ENCODE measurements at regions not wholly inside any gene's neighbourhood (a gene's known extent, or its start where the extent isn't known, plus 50 kb on each side); places are given as distances from the start of the nearest gene placed in this dataset.
A peak's percentile ranks its signal among the peaks of the same experiment; 100 is the strongest.

GRCh38 chr1:18537386-18538306 lies 56.9 kb downstream of the KLHDC7A start:
- CTCF ChIA-PET: no interaction called here
- Mint-ChIP-seq H3K27ac (ENCODE audit: unreplicated experiment) (no peak overlapping the region), H3K9me3 (ENCODE audit: unreplicated experiment) (no peaks in the 10 kb centered on the region), H3K27me3 (ENCODE audit: insufficient read depth, unreplicated experiment) (peaks cover 25% of the 10 kb centered on the region), H3K4me3 (ENCODE audit: unreplicated experiment) (no peak overlapping the region), H3K36me3 (ENCODE audit: insufficient read depth, unreplicated experiment) (no peaks in the 10 kb centered on the region), H3K4me1 (ENCODE audit: low read depth, unreplicated experiment) (peaks cover 7% of the 10 kb centered on the region)
- POLR2A ChIA-PET: no interaction called here
- intact Hi-C loops (cut with micrococcal nuclease; ENCODE audit: unreplicated experiment): no loop called here
- Histone ChIP-seq H3K4me3 (ENCODE audit: low read depth, low read length) (no peak overlapping the region), H3K9me3 (no peaks in the 10 kb centered on the region), H3K4me1 (no peaks in the 10 kb centered on the region), H3K27me3 (replicated peaks; ENCODE audit: control insufficient read depth, insufficient read depth, low read length) (no peaks in the 10 kb centered on the region), H3K36me3 (ENCODE audit: control insufficient read depth, insufficient read depth, low read length) (no peaks in the 10 kb centered on the region)
- TF ChIP-seq CTCF (IDR thresholded peaks at IDR 0.05; ENCODE audit: insufficient read depth in 1 of 2, low read depth in 1 of 2, low read length in 1 of 2, severe bottlenecking in 1 of 2, unreplicated experiment in 1 of 2): no peak
- no TSS peak for BruUV-seq (replicated peaks)
- no peak for DNase-seq

DNA sequence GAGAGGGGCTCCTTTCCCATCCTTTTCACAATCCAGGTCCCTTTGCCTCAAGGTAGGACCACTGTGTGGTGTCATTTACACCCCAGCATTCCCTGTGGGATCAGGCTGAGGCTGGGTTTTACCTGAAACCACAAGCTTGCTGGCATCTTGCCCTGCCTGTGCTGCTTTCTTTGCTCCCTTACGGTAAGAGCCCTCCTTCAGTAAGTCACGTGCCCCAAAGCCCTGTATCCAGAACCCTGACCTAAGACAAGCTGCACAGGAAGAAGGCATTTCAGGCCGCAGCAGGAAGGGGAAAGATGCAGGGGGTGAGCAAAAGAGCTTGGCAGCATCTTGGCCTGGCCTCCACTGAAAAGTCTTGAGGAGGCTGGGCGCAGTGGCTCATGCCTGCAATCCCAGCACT lies 58.4 kb downstream of the KLHDC7A start:
- no peaks in the 10 kb centered on the region for H3K9me3 Mint-ChIP-seq (ENCODE audit: unreplicated experiment)
- H3K4me3 Mint-ChIP-seq (ENCODE audit: unreplicated experiment): no peak overlapping the region
- no TSS peak for BruUV-seq (replicated peaks)
- no peaks in the 10 kb centered on the region for H3K27me3 ChIP-seq (replicated peaks; ENCODE audit: control insufficient read depth, insufficient read depth, low read length)
- H3K27ac Mint-ChIP-seq (ENCODE audit: unreplicated experiment): no peak overlapping the region
- H3K36me3 Mint-ChIP-seq (ENCODE audit: insufficient read depth, unreplicated experiment): no peaks in the 10 kb centered on the region
- CTCF ChIA-PET: no interaction called here
- no peaks in the 10 kb centered on the region for H3K36me3 ChIP-seq (ENCODE audit: control insufficient read depth, insufficient read depth, low read length)
- POLR2A ChIA-PET: no interaction called here
- DNase-seq: peak in 1 of 2 experiments; percentile 3
- intact Hi-C loops (cut with micrococcal nuclease; ENCODE audit: unreplicated experiment): no loop called here
- H3K27me3 Mint-ChIP-seq (ENCODE audit: insufficient read depth, unreplicated experiment): peaks cover 29% of the 10 kb centered on the region
- H3K4me1 ChIP-seq: no peaks in the 10 kb centered on the region
- H3K4me3 ChIP-seq (ENCODE audit: low read depth, low read length): no peak overlapping the region
- TF ChIP-seq CTCF (IDR thresholded peaks at IDR 0.05; ENCODE audit: insufficient read depth in 1 of 2, low read depth in 1 of 2, low read length in 1 of 2, severe bottlenecking in 1 of 2, unreplicated experiment in 1 of 2): no peak
- no peaks in the 10 kb centered on the region for H3K9me3 ChIP-seq
- H3K4me1 Mint-ChIP-seq (ENCODE audit: low read depth, unreplicated experiment): peaks cover 5% of the 10 kb centered on the region

DNA sequence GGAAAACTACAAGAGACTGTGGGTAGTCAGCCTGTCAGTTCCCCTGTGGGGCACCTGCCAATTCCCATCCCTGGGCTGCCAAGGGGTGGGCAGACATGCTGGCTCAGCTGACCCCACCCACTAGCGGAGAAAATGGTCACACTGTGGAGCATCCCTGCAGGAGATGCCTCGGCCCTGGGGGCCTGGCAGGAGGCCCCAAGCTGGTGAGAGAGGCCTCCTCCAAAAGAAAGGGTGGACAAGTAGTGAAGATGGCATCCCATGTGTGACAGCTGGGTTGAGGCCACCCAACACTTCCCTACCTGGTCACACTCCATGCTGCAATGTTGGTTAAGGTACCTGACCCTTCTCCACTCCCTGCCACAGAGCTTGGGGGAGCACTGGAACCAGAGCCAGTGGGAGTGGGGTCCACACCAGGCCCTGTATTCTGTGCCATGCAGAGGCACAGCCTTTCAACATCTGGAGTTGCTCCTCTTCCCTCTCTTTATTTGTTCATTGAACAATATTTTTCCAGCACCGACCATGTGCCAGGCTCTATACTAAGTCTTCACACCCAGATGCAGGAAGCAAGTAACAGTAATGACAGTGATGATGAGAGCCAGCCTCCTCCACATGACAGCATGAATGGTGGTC lies 59.5 kb downstream of the KLHDC7A start:
- Mint-ChIP-seq H3K4me3 (ENCODE audit: unreplicated experiment) (no peak overlapping the region), H3K27ac (ENCODE audit: unreplicated experiment) (no peak overlapping the region), H3K9me3 (ENCODE audit: unreplicated experiment) (no peaks in the 10 kb centered on the region), H3K4me1 (ENCODE audit: low read depth, unreplicated experiment) (no peaks in the 10 kb centered on the region), H3K36me3 (ENCODE audit: insufficient read depth, unreplicated experiment) (no peaks in the 10 kb centered on the region), H3K27me3 (ENCODE audit: insufficient read depth, unreplicated experiment) (peaks cover 21% of the 10 kb centered on the region)
- Histone ChIP-seq H3K27me3 (replicated peaks; ENCODE audit: control insufficient read depth, insufficient read depth, low read length) (no peaks in the 10 kb centered on the region), H3K4me3 (ENCODE audit: low read depth, low read length) (no peak overlapping the region), H3K9me3 (no peaks in the 10 kb centered on the region), H3K36me3 (ENCODE audit: control insufficient read depth, insufficient read depth, low read length) (no peaks in the 10 kb centered on the region), H3K4me1 (no peaks in the 10 kb centered on the region)
- TF ChIP-seq CTCF (IDR thresholded peaks at IDR 0.05; ENCODE audit: insufficient read depth in 1 of 2, low read depth in 1 of 2, low read length in 1 of 2, severe bottlenecking in 1 of 2, unreplicated experiment in 1 of 2): no peak
- intact Hi-C loops (cut with micrococcal nuclease; ENCODE audit: unreplicated experiment): no loop called here
- peak in 1 of 2 experiments; percentile 3 for DNase-seq
- ChIA-PET POLR2A (no interaction called here), CTCF (no interaction called here)
- no TSS peak for BruUV-seq (replicated peaks)
